Epithelial cell of esophagus (primary cell): ENCODE measurements at regions not wholly inside any gene's neighbourhood (a gene's known extent, or its start where the extent isn't known, plus 50 kb on each side); places are given as distances from the start of the nearest gene placed in this dataset.
A peak's percentile ranks its signal among the peaks of the same experiment; 100 is the strongest.

Source experiments
- DNase-seq: peaks from one replicate; pipeline ENCODE4 v3.0.0; 2010; ENCODE audit warnings: low read depth
- H3K4me3 ChIP-seq: 2 replicates; pipeline ENCODE4 v1.5.1; 2011; ENCODE audit warnings: mild to moderate bottlenecking, low read length, control low read depth
- TF ChIP-seq, protein P1 (sequence below): IDR thresholded peaks from 2 replicates; pipeline ENCODE4 v1.5.1; 2011; ENCODE audit warnings: low read depth, mild to moderate bottlenecking, low read length, control low read depth, inconsistent platforms; ENCODE audit not compliant: insufficient read depth; ENCODE audit errors: missing control alignments

DNA sequence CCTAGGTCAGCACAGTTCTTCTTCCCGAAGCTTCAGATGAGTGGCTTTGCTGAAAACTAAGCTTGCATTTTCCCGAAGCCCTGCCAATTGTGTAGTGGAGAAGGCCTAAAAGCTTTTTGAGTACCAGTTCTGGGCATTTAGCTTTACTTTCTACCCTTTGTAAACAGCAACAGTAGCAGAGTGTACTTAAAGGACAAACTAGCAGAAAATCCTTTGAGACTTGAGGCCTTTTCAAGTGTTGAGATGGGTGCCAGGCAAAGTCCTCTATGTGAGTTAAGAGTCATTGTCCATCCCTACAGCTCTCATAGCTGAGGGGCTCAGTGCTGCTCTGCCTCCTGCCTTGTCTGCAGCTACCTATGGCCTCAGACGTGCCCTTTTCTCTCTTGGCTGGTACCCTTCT lies 368.2 kb downstream of the CCSER2 start:
- TF ChIP-seq, protein P1, sequence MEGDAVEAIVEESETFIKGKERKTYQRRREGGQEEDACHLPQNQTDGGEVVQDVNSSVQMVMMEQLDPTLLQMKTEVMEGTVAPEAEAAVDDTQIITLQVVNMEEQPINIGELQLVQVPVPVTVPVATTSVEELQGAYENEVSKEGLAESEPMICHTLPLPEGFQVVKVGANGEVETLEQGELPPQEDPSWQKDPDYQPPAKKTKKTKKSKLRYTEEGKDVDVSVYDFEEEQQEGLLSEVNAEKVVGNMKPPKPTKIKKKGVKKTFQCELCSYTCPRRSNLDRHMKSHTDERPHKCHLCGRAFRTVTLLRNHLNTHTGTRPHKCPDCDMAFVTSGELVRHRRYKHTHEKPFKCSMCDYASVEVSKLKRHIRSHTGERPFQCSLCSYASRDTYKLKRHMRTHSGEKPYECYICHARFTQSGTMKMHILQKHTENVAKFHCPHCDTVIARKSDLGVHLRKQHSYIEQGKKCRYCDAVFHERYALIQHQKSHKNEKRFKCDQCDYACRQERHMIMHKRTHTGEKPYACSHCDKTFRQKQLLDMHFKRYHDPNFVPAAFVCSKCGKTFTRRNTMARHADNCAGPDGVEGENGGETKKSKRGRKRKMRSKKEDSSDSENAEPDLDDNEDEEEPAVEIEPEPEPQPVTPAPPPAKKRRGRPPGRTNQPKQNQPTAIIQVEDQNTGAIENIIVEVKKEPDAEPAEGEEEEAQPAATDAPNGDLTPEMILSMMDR: no peak
- DNase-seq: no peak
- H3K4me3 ChIP-seq: no peak overlapping the region

DNA sequence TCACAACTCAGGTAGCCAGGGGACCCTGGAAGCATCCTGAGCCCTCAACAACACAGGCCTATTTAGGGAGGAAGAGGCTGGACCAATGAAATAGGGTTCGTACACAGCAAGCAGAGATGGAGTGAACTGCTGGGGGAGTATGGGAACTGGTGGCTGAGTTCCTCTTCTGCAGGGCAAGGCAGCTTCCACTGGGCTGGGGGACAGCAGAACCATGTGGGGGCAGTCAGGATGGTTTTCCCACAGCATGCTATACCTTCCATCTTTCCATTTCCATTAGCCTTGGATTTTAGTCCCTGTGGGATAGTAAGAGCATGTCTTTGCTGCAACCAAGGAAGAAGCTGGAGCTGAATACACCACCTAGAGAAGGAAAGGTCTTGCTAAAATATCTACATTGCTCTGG lies 370.6 kb downstream of the CCSER2 start:
- no peak for DNase-seq
- TF ChIP-seq, protein P1: no peak
- no peak overlapping the region for H3K4me3 ChIP-seq

DNA sequence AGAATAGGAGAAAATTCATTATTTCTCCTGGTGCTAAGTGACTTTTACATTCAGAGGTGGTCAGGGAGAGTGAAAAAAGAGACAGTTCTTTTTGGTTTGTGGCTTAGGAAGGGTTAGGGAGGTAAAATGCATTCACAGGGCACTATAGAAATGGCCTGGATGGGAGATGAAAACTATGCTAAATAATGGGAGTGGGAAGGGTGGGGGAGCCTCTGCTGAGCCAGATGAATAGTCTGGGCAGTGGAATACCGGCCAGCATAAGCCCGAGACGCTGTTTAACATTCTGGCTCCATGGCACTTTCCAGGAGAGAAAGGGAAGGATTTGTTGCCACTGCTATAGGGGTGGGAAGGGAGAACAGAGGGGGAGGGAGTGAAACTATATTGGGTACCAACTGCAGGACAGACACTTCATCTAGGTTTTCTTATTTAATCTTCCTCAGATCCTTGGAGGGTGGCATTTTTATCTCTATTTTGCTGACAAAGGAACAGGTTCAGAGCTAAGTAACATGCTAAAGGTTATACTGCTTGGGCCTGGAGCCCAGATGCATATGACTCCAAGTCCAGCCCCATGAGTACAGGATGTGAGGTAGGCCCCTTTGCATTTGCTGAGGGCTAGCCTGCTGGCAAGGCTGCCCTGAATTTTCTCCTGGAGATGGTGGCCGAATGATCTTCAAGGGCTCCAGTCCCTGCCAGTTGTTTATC lies 372.4 kb downstream of the CCSER2 start:
- TF ChIP-seq, protein P1: no peak
- no peak for DNase-seq
- no peak overlapping the region for H3K4me3 ChIP-seq

DNA sequence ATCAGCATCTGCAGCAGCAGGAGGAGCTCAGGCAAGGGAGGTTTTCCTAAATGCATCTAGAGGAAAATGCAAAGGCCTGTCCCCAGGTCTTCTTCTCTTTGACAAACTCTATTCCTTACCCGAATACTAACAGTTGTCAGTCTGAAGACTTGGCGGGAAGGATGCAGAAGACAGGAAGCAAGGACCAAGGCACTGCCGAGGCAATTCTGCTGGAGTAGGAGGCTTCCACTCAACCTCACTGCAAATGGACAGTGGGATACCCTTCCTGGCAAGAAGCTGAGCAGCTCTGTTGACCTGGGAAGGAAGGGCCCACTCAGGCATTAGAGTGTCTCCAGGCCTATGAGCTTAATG lies 373.0 kb downstream of the CCSER2 start:
- no peak overlapping the region for H3K4me3 ChIP-seq
- TF ChIP-seq, protein P1: no peak
- DNase-seq: no peak

DNA sequence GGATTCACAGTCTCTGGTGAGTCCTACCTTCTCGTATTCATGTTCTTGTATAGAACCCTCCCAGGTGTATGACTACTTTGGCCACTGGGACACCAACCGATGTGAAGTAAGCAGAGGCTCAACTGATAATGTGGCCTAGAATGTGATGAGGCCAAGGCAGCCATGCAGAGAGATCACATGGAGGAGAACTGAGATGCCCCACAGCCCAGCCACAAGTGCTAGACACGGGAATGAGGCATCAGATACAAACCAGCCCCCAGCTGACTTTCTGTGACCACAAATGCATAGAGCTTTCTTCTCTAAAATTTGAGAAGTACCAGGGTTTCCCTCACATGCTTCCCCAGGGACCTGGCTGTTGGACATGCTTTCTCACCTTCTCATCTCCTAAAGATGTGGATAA lies 375.7 kb downstream of the CCSER2 start:
- TF ChIP-seq, protein P1: no peak
- no peak overlapping the region for H3K4me3 ChIP-seq
- DNase-seq: no peak

DNA sequence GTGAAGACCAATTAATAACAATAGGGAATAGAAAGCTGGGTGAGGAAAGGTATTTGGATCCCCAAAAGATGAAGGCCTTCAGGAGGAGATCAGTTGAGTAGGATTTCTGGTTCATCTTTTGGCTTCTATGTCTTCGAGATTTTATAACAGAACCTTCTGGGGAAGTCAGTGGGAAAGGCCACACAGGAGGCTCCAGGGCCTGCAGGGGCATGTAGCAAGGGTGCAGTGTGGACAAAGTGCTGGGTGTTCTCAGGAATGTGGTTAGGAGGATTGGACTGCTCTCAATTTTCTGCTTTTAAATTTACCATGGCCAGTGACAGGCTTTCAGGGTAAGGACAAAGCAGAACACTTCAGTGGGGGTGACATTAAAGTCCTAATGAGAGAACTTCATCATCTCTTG lies 378.0 kb downstream of the CCSER2 start:
- TF ChIP-seq, protein P1: no peak
- DNase-seq: peak; percentile 54
- H3K4me3 ChIP-seq: no peak overlapping the region

DNA sequence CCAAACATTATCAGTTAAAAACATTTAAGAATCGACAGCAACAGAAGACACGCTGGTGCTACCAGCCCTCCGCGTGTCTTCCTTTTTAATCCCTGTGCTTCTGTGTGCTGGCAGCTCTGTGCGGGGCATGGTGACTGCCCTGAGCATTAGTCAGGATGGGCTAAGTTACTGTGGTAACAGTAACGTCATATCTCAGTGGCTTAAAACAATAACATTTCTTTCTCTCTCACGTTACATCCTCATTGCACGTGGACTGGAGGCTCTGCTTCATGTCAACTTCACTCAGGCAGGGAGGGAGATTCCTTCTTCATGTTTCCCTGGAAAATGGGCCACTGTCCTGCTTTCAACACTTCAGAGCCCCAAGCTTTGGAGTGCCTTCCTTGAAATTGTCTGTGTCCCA lies 378.5 kb downstream of the CCSER2 start:
- DNase-seq: peak; percentile 76
- H3K4me3 ChIP-seq: no peak overlapping the region
- TF ChIP-seq, protein P1: no peak
